GM21360 (cell line): ENCODE measurements at regions not wholly inside any gene's neighbourhood (a gene's known extent, or its start where the extent isn't known, plus 50 kb on each side); places are given as distances from the start of the nearest gene placed in this dataset.
"Not testable (repeated sequence)": the region's sequence is repeated elsewhere in the genome, so short reads cannot be mapped to it uniquely, and the experiment has no call there.

ENCODE experiments used
- ATAC-seq: cut with Tn5 transposase; IDR thresholded peaks from one replicate; pipeline ENCODE4 v1.9.1; 2021; ENCODE audit warnings: mild to moderate bottlenecking, moderate library complexity; ENCODE audit not compliant: unreplicated experiment

DNA sequence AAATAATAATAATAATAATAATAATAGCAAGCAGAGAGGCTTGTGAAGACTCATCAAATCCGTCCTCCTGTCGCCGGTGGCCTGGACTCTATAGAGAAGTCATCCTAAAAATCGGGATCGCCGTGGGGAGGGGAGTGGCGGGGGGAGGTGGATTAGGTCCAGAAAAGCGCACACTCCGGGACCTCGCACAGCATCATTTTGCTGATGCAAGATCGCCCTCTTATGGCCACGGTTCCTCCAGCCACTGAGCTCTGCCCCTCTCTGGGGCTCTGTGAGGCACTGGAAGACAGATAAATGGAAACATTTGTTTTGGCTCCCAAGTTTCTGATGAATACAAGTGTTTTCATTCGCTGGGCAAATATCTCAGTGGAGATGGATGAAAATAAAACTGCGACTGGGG lies 612.0 kb downstream of the MATN1 start:
- ATAC-seq, result no peak

- no peak for ATAC-seq
Measured at GRCh38 chr1:30110846-30111245, 612.5 kb downstream of the MATN1 start.

GRCh38 chr1:30109853-30110252 lies 613.5 kb downstream of the MATN1 start:
- ATAC-seq, result no peak

- no peak for ATAC-seq
Measured at GRCh38 chr1:30108186-30108585, 615.2 kb downstream of the MATN1 start.

- no peak for ATAC-seq
Measured at GRCh38 chr1:30106125-30106524, 617.3 kb downstream of the MATN1 start.

GRCh38 chr1:30104551-30104950 lies 618.8 kb downstream of the MATN1 start:
- ATAC-seq, result no peak

GRCh38 chr1:30103708-30104411 lies 619.5 kb downstream of the MATN1 start:
- no peak for ATAC-seq

DNA sequence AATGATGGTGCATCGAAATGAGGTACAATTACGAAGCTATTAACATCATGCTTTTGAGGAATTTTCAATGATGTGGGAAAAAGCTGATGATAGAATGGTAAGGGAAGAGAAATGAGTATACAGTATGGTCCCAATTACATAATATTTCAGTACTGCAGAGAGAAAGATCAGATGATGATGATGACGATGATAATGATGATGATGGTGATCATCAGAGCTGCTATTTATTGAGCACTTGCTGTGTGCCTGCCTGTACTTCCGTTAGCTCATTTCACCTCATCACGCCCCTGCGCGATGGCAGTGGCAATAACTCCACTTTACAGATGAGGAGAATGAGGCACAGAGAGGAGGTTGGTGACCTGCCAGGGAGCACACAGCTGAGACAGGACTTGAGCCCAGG lies 620.8 kb downstream of the MATN1 start:
- ATAC-seq, result no peak

DNA sequence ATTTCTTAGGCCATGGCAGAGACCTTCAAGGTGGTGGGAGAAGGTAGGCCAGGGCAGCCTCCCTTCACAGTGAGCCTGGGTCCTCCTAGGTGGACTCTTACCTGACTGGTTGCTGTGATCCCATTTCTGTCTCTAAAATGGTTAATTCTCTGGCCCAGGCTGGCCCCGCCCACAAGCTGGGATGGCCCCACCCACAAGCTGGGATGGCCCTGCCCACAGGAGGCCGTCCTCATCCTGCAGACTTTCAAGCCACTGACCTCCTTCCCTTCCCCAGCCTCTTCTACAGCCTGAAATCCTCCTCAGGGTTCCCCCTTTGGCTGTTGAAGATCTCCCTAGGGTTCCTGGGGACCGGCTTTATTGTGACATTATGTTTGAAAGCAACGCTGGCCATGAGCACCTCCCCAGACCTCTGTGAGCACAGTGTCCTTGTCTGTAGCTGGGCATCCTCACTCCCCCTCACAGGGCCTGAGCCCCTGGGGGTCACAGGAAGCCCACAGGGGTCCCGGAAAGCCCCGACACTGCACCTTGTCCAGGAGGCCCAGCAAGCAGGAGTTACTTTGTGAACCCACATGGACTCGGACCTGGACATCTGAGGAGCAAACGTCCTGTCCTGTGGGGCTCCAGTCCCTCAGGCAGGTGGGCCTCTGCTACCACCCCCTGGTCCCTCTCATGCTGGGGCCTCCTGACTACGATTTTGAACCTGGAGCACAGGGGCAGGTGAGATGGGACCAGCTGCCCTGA lies 621.7 kb downstream of the MATN1 start:
- no peak for ATAC-seq

- no peak for ATAC-seq
Measured at GRCh38 chr1:30101016-30101415, 622.4 kb downstream of the MATN1 start.

DNA sequence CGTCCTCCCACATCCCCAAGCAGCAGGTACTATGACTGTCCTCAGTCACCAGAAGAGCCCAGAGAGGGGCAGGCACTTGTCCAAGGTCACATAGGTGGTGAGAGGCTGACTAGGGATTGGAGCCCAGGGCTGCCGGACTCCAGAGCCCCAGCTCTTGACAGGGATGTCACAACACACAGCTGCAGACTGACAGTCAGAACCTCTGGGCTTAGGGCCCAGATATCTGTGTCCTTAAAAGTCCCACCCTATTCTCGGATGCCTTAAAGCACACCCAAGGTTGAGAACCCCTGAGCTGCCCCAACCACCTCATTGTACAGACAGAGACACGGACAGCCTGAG lies 622.9 kb downstream of the MATN1 start:
- ATAC-seq, result no peak

DNA sequence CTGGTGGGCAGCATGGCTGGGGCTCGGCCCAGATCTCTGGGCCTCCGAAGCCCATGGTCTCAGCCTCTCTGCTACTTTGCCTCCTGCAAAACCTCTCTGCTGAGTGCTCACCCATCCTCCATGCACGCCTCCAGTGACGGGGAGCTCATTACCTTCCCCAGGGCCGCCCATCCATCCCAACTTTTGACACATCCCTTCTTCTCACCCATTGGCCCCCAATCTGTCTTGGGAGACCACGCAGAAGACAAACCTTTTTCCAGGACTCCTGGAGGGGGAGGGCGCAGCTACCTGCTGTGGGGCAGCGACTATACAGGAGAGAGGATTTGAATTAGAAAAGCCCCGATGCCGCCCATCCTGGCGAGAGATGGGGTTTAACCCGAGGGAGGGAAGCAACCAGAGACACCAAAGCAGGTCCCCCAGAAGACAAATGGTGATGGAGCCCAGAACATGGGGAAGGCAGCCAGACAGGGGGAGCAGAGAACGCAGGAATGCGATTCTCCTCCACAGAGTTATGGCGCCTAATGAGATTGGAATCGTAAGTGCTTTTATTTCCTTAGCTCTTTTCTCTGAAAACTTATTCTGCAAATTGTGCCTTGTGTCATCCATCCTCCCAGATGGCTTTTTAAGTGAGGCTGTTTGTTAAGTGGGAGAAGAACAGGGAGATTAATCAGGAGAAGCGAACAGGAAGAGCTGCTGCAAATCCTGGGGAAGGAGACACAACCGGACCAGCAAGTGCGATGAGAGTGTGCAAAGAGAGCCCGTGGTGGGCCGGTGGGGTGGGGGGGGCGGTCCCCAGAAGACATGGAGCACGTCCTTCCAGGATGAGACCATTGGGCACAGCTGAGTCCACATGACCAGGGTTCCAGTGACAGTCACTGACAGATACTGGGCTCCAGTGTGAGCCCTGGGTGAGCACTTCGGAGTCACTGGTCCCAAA lies 623.5 kb downstream of the MATN1 start:
- ATAC-seq, result no peak

GRCh38 chr1:30097851-30098250 lies 625.5 kb downstream of the MATN1 start:
- not testable (repeated sequence) for ATAC-seq

- ATAC-seq, result no peak
Measured at GRCh38 chr1:30095451-30096025, 627.8 kb downstream of the MATN1 start.

DNA sequence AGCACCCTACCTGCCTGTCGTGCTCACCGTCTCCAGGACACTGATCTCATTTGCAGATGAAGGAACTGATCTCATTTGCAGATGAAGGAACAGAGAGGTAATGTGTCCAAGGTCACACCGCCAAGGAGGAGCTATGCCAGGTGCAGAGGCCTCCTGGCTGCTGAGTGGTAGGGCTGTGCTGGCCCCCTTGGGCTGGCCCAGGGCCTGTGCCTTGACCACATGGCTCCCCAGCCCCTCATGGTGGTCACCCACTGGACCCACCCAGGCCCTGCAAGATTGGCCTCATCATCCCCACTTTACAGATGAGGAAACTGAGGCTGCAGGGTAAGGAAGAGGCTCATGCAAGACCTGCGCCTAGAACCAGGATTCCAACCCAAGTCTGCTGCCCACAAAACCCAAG lies 628.3 kb downstream of the MATN1 start:
- ATAC-seq, result no peak

DNA sequence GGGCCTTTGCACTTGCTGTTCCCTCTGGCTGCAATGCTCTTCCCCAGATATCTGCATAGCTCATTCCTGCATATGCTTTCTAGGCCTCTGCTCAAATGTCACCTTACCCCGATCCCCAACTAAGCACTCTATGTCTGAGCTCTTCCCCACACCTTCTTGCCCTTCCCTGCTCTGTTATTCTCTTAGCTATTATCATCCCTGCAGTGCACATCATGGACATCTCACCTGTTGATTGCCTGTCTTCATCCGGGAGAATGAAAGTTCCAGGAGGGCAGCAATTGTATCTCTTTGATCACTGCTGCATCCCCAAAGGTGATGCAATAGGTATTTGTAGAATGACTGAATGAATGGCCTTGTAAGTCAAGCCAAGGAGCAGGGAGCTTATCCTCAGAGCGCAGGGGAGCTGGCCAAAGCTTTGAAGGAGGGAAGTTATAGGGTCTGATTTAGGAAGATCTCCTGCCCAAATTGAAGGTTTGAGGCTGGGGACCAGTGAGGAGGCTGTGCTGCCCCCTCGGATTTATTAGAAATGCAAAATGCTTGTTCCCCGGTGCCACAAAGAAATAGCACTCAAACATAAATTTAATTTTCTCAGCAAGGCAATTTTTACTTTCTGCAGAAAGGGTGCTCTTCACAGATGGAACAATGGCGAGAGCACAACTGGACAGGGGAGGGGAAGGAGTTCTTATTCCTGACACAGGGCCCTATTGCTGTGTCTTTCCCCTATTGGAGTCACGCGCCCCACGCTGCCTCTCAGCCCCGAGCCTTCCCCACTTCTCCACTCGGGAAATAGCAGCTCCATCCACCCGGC lies 631.1 kb downstream of the MATN1 start:
- ATAC-seq, result no peak

GRCh38 chr1:30090162-30090820 lies 633.1 kb downstream of the MATN1 start:
- ATAC-seq, result no peak

DNA sequence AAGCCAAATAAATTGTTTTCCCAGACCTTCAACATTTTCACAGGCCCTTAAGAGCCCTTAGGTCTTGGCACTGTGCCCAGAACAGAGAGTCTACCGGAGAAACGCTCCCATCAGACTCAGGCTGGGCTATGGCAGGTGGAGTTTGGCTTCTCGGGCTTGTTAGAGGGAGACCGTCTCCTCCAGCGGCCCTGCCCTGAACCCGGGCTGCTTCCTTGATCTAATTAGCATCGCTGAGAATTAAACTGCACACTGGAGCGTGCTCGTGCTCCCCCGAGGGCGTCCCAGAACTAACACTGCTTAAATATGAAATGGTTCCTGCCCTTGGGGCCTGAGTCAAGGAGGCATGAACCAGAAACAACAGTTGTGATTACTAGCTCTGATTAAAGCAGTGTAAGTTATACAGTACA lies 634.4 kb downstream of the MATN1 start:
- ATAC-seq, result no peak

DNA sequence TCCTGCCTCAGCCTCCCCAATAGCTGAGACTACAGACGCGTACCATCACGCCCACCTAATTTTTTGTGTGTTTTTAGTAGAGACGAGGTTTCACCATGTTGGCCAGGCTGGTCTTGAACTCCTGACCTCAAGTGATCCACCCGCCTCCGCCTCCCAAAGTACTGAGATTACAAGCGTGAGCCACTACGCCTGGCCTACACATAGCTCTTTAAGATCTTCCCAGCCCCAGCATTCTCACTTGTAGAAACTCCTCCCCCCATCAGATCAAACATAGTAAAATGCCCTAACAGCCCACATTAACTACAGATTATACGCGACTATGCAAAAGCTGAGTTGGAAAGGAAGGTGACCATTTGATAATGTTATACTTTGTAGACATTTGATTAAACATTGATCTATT lies 634.8 kb downstream of the MATN1 start:
- ATAC-seq, result no peak

DNA sequence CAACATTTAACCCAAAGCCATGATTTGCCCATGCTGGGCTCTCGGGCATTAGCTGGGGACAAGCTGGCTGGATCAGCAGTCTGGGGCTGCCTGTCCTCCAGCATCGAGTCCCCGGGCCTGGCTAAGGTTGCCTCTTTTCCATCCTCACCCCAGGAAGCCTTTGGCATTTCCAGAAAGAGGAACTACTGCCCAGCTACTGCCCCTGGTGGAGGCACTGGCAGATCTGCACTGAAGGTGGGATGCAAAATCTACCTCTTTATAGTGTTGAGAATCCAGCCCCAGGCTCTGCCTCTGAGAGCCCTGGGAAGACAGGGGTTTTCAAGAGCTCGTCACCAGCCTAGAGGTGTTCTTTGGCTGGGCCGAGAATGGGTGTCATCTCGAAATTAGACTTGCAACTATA lies 635.9 kb downstream of the MATN1 start:
- no peak for ATAC-seq
